GM06990 (cell line): ENCODE measurements at regions not wholly inside any gene's neighbourhood (a gene's known extent, or its start where the extent isn't known, plus 50 kb on each side); places are given as distances from the start of the nearest gene placed in this dataset.

Experiments
- DNase-seq: peaks from one replicate; pipeline ENCODE4 v3.0.0-alpha.2; 2011; ENCODE audit not compliant: insufficient read length; ENCODE audit errors: extremely low read depth
- H3K27me3 ChIP-seq: replicated peaks from 2 replicates; pipeline ENCODE4 v1.6.0; 2011; ENCODE audit warnings: low read length; ENCODE audit not compliant: control insufficient read depth, insufficient read depth
- H3K36me3 ChIP-seq: 2 replicates; pipeline ENCODE4 v1.5.1; 2011; ENCODE audit warnings: low read length; ENCODE audit not compliant: control insufficient read depth, insufficient read depth
- H3K4me3 ChIP-seq: replicated peaks from 2 replicates; pipeline ENCODE4 v1.5.1; 2011; ENCODE audit warnings: low read depth, mild to moderate bottlenecking, control low read depth, low read length
- TF ChIP-seq, protein P1 (sequence below): IDR thresholded peaks from 2 replicates; pipeline ENCODE4 v1.5.1; 2011; ENCODE audit warnings: low read length, control low read depth, mild to moderate bottlenecking, inconsistent platforms; ENCODE audit not compliant: insufficient read depth, poor library complexity, severe bottlenecking

DNA sequence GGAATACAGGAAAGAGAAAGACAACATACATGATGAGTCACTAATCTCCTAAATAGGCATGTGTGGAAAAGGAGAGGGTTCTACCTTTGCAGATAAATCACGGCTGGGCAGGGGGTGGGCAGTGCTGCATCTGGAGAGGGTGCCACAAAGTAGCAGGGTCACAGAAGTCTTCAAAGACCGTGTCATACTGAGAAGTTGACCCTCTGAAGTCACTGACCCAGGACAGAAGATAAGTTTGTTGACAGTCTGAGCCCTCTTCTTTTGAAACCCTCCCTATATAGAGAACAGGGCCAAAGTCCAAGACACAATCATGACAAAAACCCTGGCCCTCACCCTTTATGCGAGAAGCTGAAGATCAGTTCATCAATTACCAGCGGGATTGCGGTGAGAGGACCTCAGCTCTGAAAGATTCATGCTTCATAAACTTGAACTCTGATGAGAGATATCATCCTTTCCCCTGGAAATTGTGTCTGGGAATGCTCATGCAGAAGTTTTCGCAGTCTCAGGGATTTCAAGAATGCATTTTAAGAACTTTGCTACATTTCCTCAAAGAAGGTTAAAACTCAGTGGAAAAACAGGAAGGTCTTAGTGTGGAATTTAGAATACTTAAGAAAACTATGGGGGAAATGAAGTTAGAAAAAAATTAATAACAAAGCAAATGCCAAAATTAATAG lies 129.5 kb downstream of the FAM124B start:
- DNase-seq, result no peak
- TF ChIP-seq, protein P1, sequence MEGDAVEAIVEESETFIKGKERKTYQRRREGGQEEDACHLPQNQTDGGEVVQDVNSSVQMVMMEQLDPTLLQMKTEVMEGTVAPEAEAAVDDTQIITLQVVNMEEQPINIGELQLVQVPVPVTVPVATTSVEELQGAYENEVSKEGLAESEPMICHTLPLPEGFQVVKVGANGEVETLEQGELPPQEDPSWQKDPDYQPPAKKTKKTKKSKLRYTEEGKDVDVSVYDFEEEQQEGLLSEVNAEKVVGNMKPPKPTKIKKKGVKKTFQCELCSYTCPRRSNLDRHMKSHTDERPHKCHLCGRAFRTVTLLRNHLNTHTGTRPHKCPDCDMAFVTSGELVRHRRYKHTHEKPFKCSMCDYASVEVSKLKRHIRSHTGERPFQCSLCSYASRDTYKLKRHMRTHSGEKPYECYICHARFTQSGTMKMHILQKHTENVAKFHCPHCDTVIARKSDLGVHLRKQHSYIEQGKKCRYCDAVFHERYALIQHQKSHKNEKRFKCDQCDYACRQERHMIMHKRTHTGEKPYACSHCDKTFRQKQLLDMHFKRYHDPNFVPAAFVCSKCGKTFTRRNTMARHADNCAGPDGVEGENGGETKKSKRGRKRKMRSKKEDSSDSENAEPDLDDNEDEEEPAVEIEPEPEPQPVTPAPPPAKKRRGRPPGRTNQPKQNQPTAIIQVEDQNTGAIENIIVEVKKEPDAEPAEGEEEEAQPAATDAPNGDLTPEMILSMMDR, result no peak
- H3K36me3 ChIP-seq, result no peaks in the 10 kb centered on the region
- H3K27me3 ChIP-seq, result no peaks in the 10 kb centered on the region
- H3K4me3 ChIP-seq, result no peak overlapping the region

DNA sequence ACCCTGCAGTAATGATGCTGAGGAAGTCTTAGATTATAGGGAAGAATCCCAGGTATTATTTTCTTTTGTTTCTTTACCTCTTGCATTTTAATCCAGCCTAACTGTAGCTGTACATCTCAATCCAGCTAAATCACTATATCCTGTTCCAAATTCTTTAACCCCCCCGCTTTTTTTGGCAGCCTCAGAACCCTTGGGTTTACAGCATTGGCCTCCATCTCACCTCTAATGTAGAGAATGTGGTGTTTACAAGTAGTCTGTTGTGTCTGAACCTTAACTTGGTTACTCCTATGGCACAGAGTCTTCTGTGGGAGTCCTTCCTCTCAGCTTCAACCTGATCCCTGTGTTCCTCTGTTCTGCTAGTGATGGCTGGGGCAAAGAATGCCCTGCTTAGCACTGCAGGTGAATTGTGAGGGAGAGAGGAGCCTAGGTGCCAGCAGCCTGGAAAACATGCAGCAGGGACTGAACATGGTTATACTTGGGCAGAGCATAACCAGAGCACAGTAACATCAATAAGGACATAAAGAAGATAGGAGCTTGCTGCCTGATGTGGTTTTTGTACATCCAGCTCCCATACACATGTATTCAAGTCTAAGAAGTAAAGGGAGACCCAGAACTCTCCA lies 130.2 kb downstream of the FAM124B start:
- Histone ChIP-seq H3K4me3 (no peak overlapping the region), H3K36me3 (no peaks in the 10 kb centered on the region), H3K27me3 (no peaks in the 10 kb centered on the region)
- TF ChIP-seq, protein P1, result no peak
- DNase-seq, result no peak

DNA sequence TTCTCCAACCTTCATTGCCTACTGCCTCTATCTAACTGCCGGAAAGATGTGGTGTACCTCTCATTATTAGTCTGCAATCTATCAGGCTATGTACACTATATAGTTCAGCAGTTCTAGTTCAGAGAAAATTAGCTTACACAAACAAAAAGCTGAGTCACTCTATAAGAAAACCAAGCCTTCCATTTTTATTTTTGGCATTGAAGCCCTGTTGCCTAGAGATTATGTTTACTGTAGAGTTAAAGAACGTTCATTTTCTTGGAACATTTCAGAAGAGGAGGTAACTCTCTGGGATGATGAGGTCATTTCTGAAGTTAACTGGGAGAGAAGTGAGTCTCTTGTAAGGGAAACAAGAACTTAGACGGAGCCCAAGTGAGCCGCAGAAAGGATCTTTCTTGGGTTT lies 133.5 kb downstream of the FAM124B start:
- TF ChIP-seq, protein P1, result no peak
- DNase-seq, result no peak
- Histone ChIP-seq H3K36me3 (no peaks in the 10 kb centered on the region), H3K4me3 (no peak overlapping the region), H3K27me3 (peaks cover 2% of the 10 kb centered on the region)

DNA sequence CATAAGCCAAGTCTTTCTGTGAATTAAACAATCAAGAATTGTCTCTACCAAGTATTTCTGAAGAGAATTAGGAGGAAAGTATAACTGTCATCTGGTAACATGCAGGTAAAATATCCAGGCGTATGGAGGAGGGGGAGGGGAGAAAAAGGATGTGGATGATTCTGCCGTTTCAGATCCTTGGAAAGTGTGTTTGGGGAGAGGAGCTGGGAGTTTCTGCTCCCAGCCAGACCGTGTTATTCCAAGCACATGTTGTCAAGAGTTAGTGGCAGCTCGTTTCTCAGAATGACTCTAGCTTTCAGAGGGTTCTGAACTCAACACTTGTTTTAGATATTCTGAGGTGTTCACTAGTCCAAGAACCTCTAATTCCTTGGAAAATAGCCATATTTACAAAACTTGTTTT lies 137.6 kb downstream of the FAM124B start:
- no peak for DNase-seq
- TF ChIP-seq, protein P1, result no peak

DNA sequence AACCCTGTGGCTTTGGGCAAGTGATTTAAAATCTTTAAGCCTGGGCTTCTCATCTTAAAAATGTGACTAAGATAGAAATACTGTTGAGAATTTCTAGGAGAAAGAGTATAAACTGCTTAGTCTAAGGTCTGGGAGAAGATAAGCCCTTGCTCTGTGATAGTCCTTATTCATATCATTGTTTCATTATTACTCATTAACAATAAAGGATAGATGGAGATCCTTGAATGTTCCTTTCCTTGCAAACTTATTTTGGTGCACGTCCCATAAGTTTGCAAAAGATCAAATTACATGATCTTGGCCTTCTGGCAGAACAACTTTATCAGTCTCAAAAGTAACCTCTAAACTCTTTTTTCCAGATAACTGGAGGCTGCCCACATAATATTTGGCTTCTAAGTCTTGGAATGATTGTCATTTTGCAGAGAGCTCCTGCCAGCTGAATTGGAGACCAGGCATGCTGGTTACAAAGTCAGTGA lies 138.3 kb downstream of the FAM124B start:
- H3K4me3 ChIP-seq, result no peak overlapping the region
- DNase-seq, result no peak
- H3K36me3 ChIP-seq, result no peaks in the 10 kb centered on the region
- peaks cover 2% of the 10 kb centered on the region for H3K27me3 ChIP-seq
- TF ChIP-seq, protein P1, result no peak

More for the DNA sequence above, 137.6 kb downstream of the FAM124B start:
- no peak overlapping the region for H3K4me3 ChIP-seq
- peaks cover 2% of the 10 kb centered on the region for H3K27me3 ChIP-seq
- H3K36me3 ChIP-seq, result no peaks in the 10 kb centered on the region

DNA sequence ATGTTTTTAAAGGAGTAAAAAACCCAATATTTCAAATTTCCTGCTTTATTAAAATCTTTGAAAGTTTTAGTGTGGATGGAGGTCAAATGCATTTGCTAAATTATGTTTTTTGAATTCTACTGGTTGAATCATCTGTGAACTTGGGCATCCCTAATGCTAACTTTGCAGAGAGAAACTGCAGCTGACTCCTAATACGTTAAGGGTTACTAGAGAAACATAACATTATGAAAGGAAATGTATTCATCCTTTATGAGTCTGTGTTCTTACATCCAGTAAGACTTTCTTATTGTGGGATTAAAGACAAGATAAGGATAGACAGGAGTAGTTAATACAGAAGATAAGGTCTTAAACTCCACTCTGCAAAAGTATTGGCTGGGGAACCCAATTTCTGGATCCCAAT lies 140.6 kb downstream of the FAM124B start:
- Histone ChIP-seq H3K36me3 (no peaks in the 10 kb centered on the region), H3K27me3 (peaks cover 2% of the 10 kb centered on the region), H3K4me3 (no peak overlapping the region)
- no peak for DNase-seq
- TF ChIP-seq, protein P1, result no peak
